ENCODE measurements at regions not wholly inside any gene's neighbourhood (a gene's known extent, or its start where the extent isn't known, plus 50 kb on each side); places are given as distances from the start of the nearest gene placed in this dataset.

GRCh38 chr5:125198270-125198974 lies 452.0 kb upstream of the ZNF608 start:
- WGBS, result 29% methylated on average over 3 of the region's 3 CpGs
- intact Hi-C loops (cut with DNase I), result no loop called here

DNA sequence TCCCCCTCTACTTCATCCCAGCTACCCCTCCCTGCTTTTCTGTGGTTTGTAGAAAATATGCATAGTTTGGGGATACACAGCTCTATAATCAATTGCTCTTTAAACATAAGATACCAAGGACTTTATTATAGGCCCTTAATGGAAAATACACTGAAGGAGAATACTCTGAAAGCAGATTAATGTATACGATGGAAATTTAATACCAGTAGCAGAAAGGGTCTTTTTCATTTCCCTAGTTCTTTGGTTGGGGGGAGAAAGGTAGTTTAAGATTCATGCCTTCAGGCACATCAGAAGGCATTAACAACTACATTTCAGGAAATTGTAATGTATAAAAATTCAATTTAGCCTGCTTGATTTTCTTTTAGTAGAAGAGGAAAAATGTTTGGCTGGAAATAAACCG lies 452.9 kb upstream of the ZNF608 start:
- peak overlapping the region in 1 of 4 donors; percentile 32 for H3K27ac ChIP-seq (replicated peaks in 1 of 4)
- DNase-seq (ENCODE audit: extremely low spot score), result no peak
- H3K27me3 ChIP-seq, result no peaks in the 10 kb centered on the region
- WGBS, result 81% methylated on average over 2 of the region's 2 CpGs
- TF ChIP-seq, protein P1, sequence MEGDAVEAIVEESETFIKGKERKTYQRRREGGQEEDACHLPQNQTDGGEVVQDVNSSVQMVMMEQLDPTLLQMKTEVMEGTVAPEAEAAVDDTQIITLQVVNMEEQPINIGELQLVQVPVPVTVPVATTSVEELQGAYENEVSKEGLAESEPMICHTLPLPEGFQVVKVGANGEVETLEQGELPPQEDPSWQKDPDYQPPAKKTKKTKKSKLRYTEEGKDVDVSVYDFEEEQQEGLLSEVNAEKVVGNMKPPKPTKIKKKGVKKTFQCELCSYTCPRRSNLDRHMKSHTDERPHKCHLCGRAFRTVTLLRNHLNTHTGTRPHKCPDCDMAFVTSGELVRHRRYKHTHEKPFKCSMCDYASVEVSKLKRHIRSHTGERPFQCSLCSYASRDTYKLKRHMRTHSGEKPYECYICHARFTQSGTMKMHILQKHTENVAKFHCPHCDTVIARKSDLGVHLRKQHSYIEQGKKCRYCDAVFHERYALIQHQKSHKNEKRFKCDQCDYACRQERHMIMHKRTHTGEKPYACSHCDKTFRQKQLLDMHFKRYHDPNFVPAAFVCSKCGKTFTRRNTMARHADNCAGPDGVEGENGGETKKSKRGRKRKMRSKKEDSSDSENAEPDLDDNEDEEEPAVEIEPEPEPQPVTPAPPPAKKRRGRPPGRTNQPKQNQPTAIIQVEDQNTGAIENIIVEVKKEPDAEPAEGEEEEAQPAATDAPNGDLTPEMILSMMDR (IDR thresholded peaks at IDR 0.05), result no peak
- TF ChIP-seq POLR2A (IDR thresholded peaks at IDR 0.05; ENCODE audit: low read depth) (no peak), EP300 (IDR thresholded peaks at IDR 0.05) (no peak), POLR2AphosphoS5 (IDR thresholded peaks at IDR 0.05) (no peak)
- no peaks in the 10 kb centered on the region for H3K9me3 ChIP-seq
- intact Hi-C loops (cut with DNase I), result no loop called here
- no peak overlapping the region for H3K4me3 ChIP-seq
- H3K36me3 ChIP-seq, result no peaks in the 10 kb centered on the region
- peaks cover 18 to 61% (median 45%) of the 10 kb centered on the region in 4 donors for H3K4me1 ChIP-seq

More at GRCh38 chr5:125198270-125198974, 452.0 kb upstream of the ZNF608 start:
- H3K36me3 ChIP-seq, result no peaks in the 10 kb centered on the region
- no peak for TF ChIP-seq EP300 (IDR thresholded peaks at IDR 0.05)
- TF ChIP-seq POLR2A (IDR thresholded peaks at IDR 0.05; ENCODE audit: low read depth), result no peak
- TF ChIP-seq, protein P1 (IDR thresholded peaks at IDR 0.05), result no peak
- no peak for TF ChIP-seq POLR2AphosphoS5 (IDR thresholded peaks at IDR 0.05)
- DNase-seq (ENCODE audit: extremely low spot score), result no peak
- peaks cover 18 to 61% (median 45%) of the 10 kb centered on the region in 4 donors for H3K4me1 ChIP-seq
- peak overlapping the region in 2 of 4 donors; percentile 32 to 68 for H3K27ac ChIP-seq (replicated peaks in 1 of 4)
- H3K27me3 ChIP-seq, result no peaks in the 10 kb centered on the region
- H3K9me3 ChIP-seq, result no peaks in the 10 kb centered on the region
- no peak overlapping the region for H3K4me3 ChIP-seq

GRCh38 chr5:125199968-125200865 lies 453.8 kb upstream of the ZNF608 start:
- H3K27ac ChIP-seq (replicated peaks in 1 of 4), result peak overlapping the region in 3 of 4 donors; percentile 24 to 46 (median 26)
- H3K4me3 ChIP-seq, result peak overlapping the region; percentile 36 to 51 (median 40)
- H3K4me1 ChIP-seq, result peaks cover 18 to 61% (median 45%) of the 10 kb centered on the region in 4 donors
- no peaks in the 10 kb centered on the region for H3K27me3 ChIP-seq
- no peak for TF ChIP-seq EP300 (IDR thresholded peaks at IDR 0.05)
- TF ChIP-seq, protein P1 (IDR thresholded peaks at IDR 0.05), result no peak
- no peak for TF ChIP-seq POLR2AphosphoS5 (IDR thresholded peaks at IDR 0.05)
- TF ChIP-seq POLR2A (IDR thresholded peaks at IDR 0.05; ENCODE audit: low read depth), result no peak
- DNase-seq (ENCODE audit: extremely low spot score), result no peak
- no peaks in the 10 kb centered on the region for H3K36me3 ChIP-seq
- 22% methylated on average over 17 of the region's 17 CpGs for whole genome bisulfite sequencing
- no peaks in the 10 kb centered on the region for H3K9me3 ChIP-seq
- intact Hi-C loops (cut with DNase I), result no loop called here

- TF ChIP-seq EP300 (IDR thresholded peaks at IDR 0.05) (no peak), POLR2AphosphoS5 (IDR thresholded peaks at IDR 0.05) (no peak), POLR2A (IDR thresholded peaks at IDR 0.05; ENCODE audit: low read depth) (no peak)
- TF ChIP-seq, protein P1 (IDR thresholded peaks at IDR 0.05), result no peak
- Histone ChIP-seq H3K27ac (replicated peaks in 1 of 4) (peak overlapping the region in 3 of 4 donors; percentile 24 to 46 (median 26)), H3K9me3 (no peaks in the 10 kb centered on the region), H3K27me3 (no peaks in the 10 kb centered on the region), H3K36me3 (no peaks in the 10 kb centered on the region), H3K4me3 (peak overlapping the region; percentile 36 to 51 (median 40)), H3K4me1 (peaks cover 18 to 61% (median 44%) of the 10 kb centered on the region in 4 donors)
- 55% methylated on average over 5 of the region's 5 CpGs for WGBS
- DNase-seq (ENCODE audit: extremely low spot score), result no peak
- intact Hi-C loops (cut with DNase I), result no loop called here
These were observed 454.5 kb upstream of the ZNF608 start for GRCh38 chr5:125200866-125201373.

Data from esophagus muscularis mucosa (tissue), 4 donors.